ENCODE measurements at regions not wholly inside any gene's neighbourhood (a gene's known extent, or its start where the extent isn't known, plus 50 kb on each side); places are given as distances from the start of the nearest gene placed in this dataset.

GRCh38 chr1:11365744-11366387 lies 92.9 kb downstream of the UBIAD1 start:
- intact Hi-C loops (cut with DNase I, micrococcal nuclease), result no loop called here
- DNase-seq (no peak), ATAC-seq (no peak)

- ATAC-seq, result no peak
- intact Hi-C loops (cut with DNase I, micrococcal nuclease), result no loop called here
- DNase-seq, result no peak
Observed at GRCh38 chr1:11373029-11373894, 100.3 kb downstream of the UBIAD1 start.

GRCh38 chr1:11373895-11374747 lies 101.1 kb downstream of the UBIAD1 start:
- intact Hi-C loops (cut with DNase I, micrococcal nuclease), result no loop called here
- no peak for DNase-seq
- no peak for ATAC-seq

GRCh38 chr1:11374748-11375110 lies 101.7 kb downstream of the UBIAD1 start:
- intact Hi-C loops (cut with DNase I, micrococcal nuclease), result no loop called here
- DNase-seq (no peak), ATAC-seq (no peak)

GRCh38 chr1:11377001-11377583 lies 101.9 kb upstream of the DISP3 start:
- DNase-seq (no peak), ATAC-seq (no peak)
- intact Hi-C loops (cut with DNase I, micrococcal nuclease), result no loop called here

GRCh38 chr1:11377954-11378353 lies 101.0 kb upstream of the DISP3 start:
- DNase-seq (no peak), ATAC-seq (no peak)
- intact Hi-C loops (cut with DNase I, micrococcal nuclease), result no loop called here

GRCh38 chr1:11379851-11380250 lies 99.1 kb upstream of the DISP3 start:
- intact Hi-C loops (cut with DNase I, micrococcal nuclease), result no loop called here
- DNase-seq (no peak), ATAC-seq (no peak)

GRCh38 chr1:11380500-11380899 lies 98.5 kb upstream of the DISP3 start:
- ATAC-seq, result no peak
- intact Hi-C loops (cut with DNase I, micrococcal nuclease), result no loop called here
- DNase-seq, result no peak

GRCh38 chr1:11383553-11384169 lies 95.3 kb upstream of the DISP3 start:
- DNase-seq (no peak), ATAC-seq (no peak)
- intact Hi-C loops (cut with DNase I, micrococcal nuclease), result no loop called here

GRCh38 chr1:11384170-11384554 lies 94.8 kb upstream of the DISP3 start:
- intact Hi-C loops (cut with DNase I, micrococcal nuclease), result no loop called here
- ATAC-seq (no peak), DNase-seq (no peak)

- intact Hi-C loops (cut with DNase I, micrococcal nuclease), result no loop called here
- no peak for ATAC-seq
- no peak for DNase-seq
Observed at GRCh38 chr1:11387829-11388228, 91.1 kb upstream of the DISP3 start.

- DNase-seq, result no peak
- ATAC-seq, result no peak
- intact Hi-C loops (cut with DNase I, micrococcal nuclease), result no loop called here
Observed at GRCh38 chr1:11388617-11389016, 90.3 kb upstream of the DISP3 start.

- no peak for ATAC-seq
Observed at GRCh38 chr1:11391327-11391726, 87.6 kb upstream of the DISP3 start.

GRCh38 chr1:11391886-11392285 lies 87.1 kb upstream of the DISP3 start:
- ATAC-seq, result no peak
- DNase-seq, result no peak
- intact Hi-C loops (cut with DNase I, micrococcal nuclease), result no loop called here

More at GRCh38 chr1:11391327-11391726, 87.6 kb upstream of the DISP3 start:
- intact Hi-C loops (cut with DNase I, micrococcal nuclease), result no loop called here
- no peak for DNase-seq

- intact Hi-C loops (cut with DNase I, micrococcal nuclease), result no loop called here
- DNase-seq, result peak in 1 of 2 donors; percentile 8
- peak; percentile 97 for ATAC-seq
Observed at GRCh38 chr1:11394592-11395245, 84.2 kb upstream of the DISP3 start.

- intact Hi-C loops (cut with DNase I, micrococcal nuclease), result no loop called here
- ATAC-seq (no peak), DNase-seq (no peak)
Observed at GRCh38 chr1:11395616-11396015, 83.3 kb upstream of the DISP3 start.

GRCh38 chr1:11397151-11397901 lies 81.6 kb upstream of the DISP3 start:
- intact Hi-C loops (cut with DNase I, micrococcal nuclease), result no loop called here
- ATAC-seq, result no peak
- no peak for DNase-seq

GRCh38 chr1:11399250-11399649 lies 79.7 kb upstream of the DISP3 start:
- DNase-seq (no peak), ATAC-seq (no peak)
- intact Hi-C loops (cut with DNase I, micrococcal nuclease), result no loop called here

All from left colon (tissue), 2 donors.